T follicular helper cell (primary cell): ENCODE measurements at regions not wholly inside any gene's neighbourhood (a gene's known extent, or its start where the extent isn't known, plus 50 kb on each side); places are given as distances from the start of the nearest gene placed in this dataset.

Experiments
- DNase-seq: peaks from one replicate; pipeline ENCODE4 v3.0.0-alpha.2; 2020; ENCODE audit warnings: low read depth

- no peak for DNase-seq
Observed at GRCh38 chrX:33465137-33465536, 253.8 kb upstream of the DMD start.

- no peak for DNase-seq
Observed at GRCh38 chrX:33457102-33457501, 245.8 kb upstream of the DMD start.

GRCh38 chrX:33447285-33447684, 235.9 kb upstream of the DMD start:
- no peak for DNase-seq

GRCh38 chrX:33434256-33435092, 223.1 kb upstream of the DMD start:
- DNase-seq = peak; percentile 12

GRCh38 chrX:33416273-33416805, 205.0 kb upstream of the DMD start:
- no peak for DNase-seq

GRCh38 chrX:33415459-33415858, 204.1 kb upstream of the DMD start:
- DNase-seq = no peak

- DNase-seq = no peak
Observed at GRCh38 chrX:33385546-33385945, 174.2 kb upstream of the DMD start.

GRCh38 chrX:33379839-33380238, 168.5 kb upstream of the DMD start:
- no peak for DNase-seq

- no peak for DNase-seq
Observed at GRCh38 chrX:33357606-33358005, 146.3 kb upstream of the DMD start.

GRCh38 chrX:33339219-33339618, 127.9 kb upstream of the DMD start:
- no peak for DNase-seq

GRCh38 chrX:33336783-33337182, 125.4 kb upstream of the DMD start:
- no peak for DNase-seq

- DNase-seq = no peak
Observed at GRCh38 chrX:33333271-33333670, 121.9 kb upstream of the DMD start.

- DNase-seq = no peak
Observed at GRCh38 chrX:33330798-33331197, 119.4 kb upstream of the DMD start.

- no peak for DNase-seq
Observed at GRCh38 chrX:33324099-33324498, 112.8 kb upstream of the DMD start.

- DNase-seq = no peak
Observed at GRCh38 chrX:33307911-33308354, 96.6 kb upstream of the DMD start.

- DNase-seq = no peak
Observed at GRCh38 chrX:33298622-33299021, 87.3 kb upstream of the DMD start.

GRCh38 chrX:33285550-33285949, 74.2 kb upstream of the DMD start:
- DNase-seq = no peak

- no peak for DNase-seq
Observed at GRCh38 chrX:33277046-33277445, 65.7 kb upstream of the DMD start.

- DNase-seq = no peak
Observed at GRCh38 chrX:33273535-33273934, 62.2 kb upstream of the DMD start.

- no peak for DNase-seq
Observed at GRCh38 chrX:33272986-33273385, 61.6 kb upstream of the DMD start.
